ENCODE measurements at regions not wholly inside any gene's neighbourhood (a gene's known extent, or its start where the extent isn't known, plus 50 kb on each side); places are given as distances from the start of the nearest gene placed in this dataset.

- TF ChIP-seq, protein P1, sequence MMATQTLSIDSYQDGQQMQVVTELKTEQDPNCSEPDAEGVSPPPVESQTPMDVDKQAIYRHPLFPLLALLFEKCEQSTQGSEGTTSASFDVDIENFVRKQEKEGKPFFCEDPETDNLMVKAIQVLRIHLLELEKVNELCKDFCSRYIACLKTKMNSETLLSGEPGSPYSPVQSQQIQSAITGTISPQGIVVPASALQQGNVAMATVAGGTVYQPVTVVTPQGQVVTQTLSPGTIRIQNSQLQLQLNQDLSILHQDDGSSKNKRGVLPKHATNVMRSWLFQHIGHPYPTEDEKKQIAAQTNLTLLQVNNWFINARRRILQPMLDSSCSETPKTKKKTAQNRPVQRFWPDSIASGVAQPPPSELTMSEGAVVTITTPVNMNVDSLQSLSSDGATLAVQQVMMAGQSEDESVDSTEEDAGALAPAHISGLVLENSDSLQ (IDR thresholded peaks at IDR 0.05) = peak; percentile 30; the same call in 1 of the 2 replicates
- TF ChIP-seq CTCF (IDR thresholded peaks at IDR 0.05 in 2 of 3, conservative IDR thresholded peaks at IDR 0.05 in 1 of 3; ENCODE audit: insufficient read depth in 2 of 3, low read depth in 1 of 3, low read length in 3 of 3) = peak in 2 of 3 experiments; percentile 28 to 30; a peak in 2 of 6 replicates
- no peak for TF ChIP-seq PBX2 (CRISPR knock-in tag; IDR thresholded peaks at IDR 0.05; ENCODE audit: low read depth)
- peak; percentile 64 for TF ChIP-seq PBX2 (tag; conservative IDR thresholded peaks at IDR 0.05; ENCODE audit: low read depth)
- TF ChIP-seq MEIS2 (IDR thresholded peaks at IDR 0.05; ENCODE audit: partially characterized antibody) = peak; percentile 73
Observed at GRCh38 chr4:23614284-23614892, 275.5 kb downstream of the PPARGC1A start (continued).

Measured in K562 (cell line).